HEK293T (cell line): ENCODE measurements at regions not wholly inside any gene's neighbourhood (a gene's known extent, or its start where the extent isn't known, plus 50 kb on each side); places are given as distances from the start of the nearest gene placed in this dataset.
A peak's percentile ranks its signal among the peaks of the same experiment; 100 is the strongest.

Experiments used
- BHLHE40 ChIP-seq: fragments of 450-650 bp; IDR thresholded peaks from 2 replicates; pipeline ENCODE4 v1.6.1; 2016; ENCODE audit warnings: mild to moderate bottlenecking, moderate library complexity, borderline replicate concordance
- ELF4 ChIP-seq: fragments of 450-650 bp; IDR thresholded peaks from 2 replicates; pipeline ENCODE4 v1.6.1; 2017; ENCODE audit warnings: antibody characterized with exemption
- FOXM1 ChIP-seq: fragments of 450-650 bp; IDR thresholded peaks from 2 replicates; pipeline ENCODE4 v1.6.1; 2017; ENCODE audit warnings: mild to moderate bottlenecking, borderline replicate concordance
- LEF1 ChIP-seq: fragments of 450-650 bp; IDR thresholded peaks from 2 replicates; pipeline ENCODE4 v1.6.1; 2017; ENCODE audit warnings: mild to moderate bottlenecking, borderline replicate concordance
- NFRKB ChIP-seq: fragments of 450-650 bp; IDR thresholded peaks from 2 replicates; pipeline ENCODE4 v1.6.1; 2016; ENCODE audit warnings: mild to moderate bottlenecking, moderate library complexity
- SP1 ChIP-seq: fragments of 450-650 bp; IDR thresholded peaks from 2 replicates; pipeline ENCODE4 v1.6.1; 2017
- SUZ12 ChIP-seq: fragments of 450-650 bp; IDR thresholded peaks from 2 replicates; pipeline ENCODE4 v1.6.1; 2016; ENCODE audit warnings: mild to moderate bottlenecking
- TARDBP ChIP-seq: fragments of 450-650 bp; IDR thresholded peaks from 2 replicates; pipeline ENCODE4 v1.6.1; 2016
- ZNF384 ChIP-seq: fragments of 450-650 bp; IDR thresholded peaks from 2 replicates; pipeline ENCODE4 v1.6.1; 2016
- TF ChIP-seq, protein P1 (sequence below): fragments of 450-650 bp; IDR thresholded peaks from 2 replicates; pipeline ENCODE4 v1.6.1; 2016

DNA sequence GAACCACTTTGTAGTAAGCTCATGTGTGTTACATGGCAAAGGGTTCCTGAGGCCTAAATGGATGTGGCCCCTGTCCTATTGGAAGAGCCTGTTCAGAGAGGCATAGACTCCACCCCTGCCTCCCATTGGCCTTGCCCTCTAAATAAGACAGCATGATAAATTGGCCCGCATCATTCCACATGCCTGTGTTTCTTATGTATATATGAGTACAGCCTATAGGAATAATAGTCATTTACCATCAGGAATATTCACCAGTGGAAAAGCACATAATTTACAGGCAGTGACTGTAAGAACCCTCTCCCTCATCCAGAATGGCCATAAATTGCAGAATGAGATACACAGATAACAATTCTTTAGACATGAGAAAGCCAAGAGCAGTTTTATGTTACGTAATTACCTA lies 519.5 kb upstream of the DAB1 start:
- no peak for TF ChIP-seq LEF1
- no peak for TF ChIP-seq SUZ12
- TF ChIP-seq NFRKB = no peak
- TF ChIP-seq TARDBP = no peak
- TF ChIP-seq SP1 = no peak
- no peak for TF ChIP-seq ELF4
- TF ChIP-seq ZNF384 = no peak
- TF ChIP-seq, protein P1, sequence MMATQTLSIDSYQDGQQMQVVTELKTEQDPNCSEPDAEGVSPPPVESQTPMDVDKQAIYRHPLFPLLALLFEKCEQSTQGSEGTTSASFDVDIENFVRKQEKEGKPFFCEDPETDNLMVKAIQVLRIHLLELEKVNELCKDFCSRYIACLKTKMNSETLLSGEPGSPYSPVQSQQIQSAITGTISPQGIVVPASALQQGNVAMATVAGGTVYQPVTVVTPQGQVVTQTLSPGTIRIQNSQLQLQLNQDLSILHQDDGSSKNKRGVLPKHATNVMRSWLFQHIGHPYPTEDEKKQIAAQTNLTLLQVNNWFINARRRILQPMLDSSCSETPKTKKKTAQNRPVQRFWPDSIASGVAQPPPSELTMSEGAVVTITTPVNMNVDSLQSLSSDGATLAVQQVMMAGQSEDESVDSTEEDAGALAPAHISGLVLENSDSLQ = peak; percentile 55
- no peak for TF ChIP-seq FOXM1
- TF ChIP-seq BHLHE40 = no peak
